ENCODE measurements at regions not wholly inside any gene's neighbourhood (a gene's known extent, or its start where the extent isn't known, plus 50 kb on each side); places are given as distances from the start of the nearest gene placed in this dataset.

DNA sequence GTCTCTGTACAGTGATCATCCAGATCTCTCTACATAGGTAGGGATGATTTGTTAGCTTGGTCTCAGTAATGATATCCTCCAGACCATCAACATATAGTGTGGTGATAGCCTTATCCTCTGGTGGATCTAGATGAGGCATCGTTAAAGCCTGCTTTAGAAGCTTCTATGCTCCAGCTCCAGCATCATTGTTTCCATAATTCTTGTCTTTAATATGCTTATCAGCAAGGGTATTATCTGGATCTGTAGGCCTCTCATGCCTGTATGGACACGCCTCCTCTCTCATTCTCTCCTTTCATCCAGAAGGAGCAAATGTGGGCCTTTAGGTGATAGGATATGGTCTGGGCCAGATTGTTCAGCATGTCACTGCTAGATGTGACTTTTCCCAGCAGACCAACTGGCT, 234.5 kb upstream of the CHST9 start:
- no peak for TF ChIP-seq POLR2A (IDR thresholded peaks at IDR 0.05)
- TF ChIP-seq, protein P1, sequence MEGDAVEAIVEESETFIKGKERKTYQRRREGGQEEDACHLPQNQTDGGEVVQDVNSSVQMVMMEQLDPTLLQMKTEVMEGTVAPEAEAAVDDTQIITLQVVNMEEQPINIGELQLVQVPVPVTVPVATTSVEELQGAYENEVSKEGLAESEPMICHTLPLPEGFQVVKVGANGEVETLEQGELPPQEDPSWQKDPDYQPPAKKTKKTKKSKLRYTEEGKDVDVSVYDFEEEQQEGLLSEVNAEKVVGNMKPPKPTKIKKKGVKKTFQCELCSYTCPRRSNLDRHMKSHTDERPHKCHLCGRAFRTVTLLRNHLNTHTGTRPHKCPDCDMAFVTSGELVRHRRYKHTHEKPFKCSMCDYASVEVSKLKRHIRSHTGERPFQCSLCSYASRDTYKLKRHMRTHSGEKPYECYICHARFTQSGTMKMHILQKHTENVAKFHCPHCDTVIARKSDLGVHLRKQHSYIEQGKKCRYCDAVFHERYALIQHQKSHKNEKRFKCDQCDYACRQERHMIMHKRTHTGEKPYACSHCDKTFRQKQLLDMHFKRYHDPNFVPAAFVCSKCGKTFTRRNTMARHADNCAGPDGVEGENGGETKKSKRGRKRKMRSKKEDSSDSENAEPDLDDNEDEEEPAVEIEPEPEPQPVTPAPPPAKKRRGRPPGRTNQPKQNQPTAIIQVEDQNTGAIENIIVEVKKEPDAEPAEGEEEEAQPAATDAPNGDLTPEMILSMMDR (IDR thresholded peaks at IDR 0.05) = no peak

Data from lower leg skin (tissue), 3 donors.